ENCODE measurements at regions not wholly inside any gene's neighbourhood (a gene's known extent, or its start where the extent isn't known, plus 50 kb on each side); places are given as distances from the start of the nearest gene placed in this dataset.

DNA sequence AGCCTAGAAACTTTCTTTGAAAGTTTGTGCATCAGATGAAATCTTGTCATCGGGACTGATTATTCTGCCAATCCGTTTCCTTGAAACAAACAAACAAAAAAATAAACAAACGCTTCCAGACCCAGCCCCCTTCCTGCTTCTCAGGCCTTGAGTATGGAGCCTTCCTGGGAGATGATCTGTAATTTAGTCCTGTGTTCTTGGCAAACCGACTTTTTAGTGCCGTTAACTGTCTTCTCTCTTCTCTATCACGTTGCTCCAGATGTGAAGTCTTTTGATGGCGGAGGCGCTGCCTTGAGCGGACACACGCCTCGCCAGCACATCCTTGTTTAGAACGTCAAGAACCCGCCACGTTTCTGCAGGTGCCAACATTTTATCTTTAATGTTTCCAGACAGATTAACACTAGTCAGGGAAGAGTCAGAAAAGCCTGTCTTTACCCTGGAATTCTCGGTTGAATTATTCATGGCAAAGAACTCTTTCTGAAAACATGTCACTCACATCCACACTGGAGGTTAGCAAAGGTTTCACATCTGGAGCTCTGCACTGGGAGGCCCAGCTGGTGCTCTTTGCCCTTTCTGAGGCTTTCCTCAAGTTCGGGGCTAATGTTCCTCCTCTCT lies 265.7 kb upstream of the C1orf174 start:
- TF ChIP-seq CTCF (IDR thresholded peaks at IDR 0.05; ENCODE audit: extremely low read depth in 1 of 2, insufficient read depth in 1 of 2, low read depth in 1 of 2, low read length in 2 of 2), result no peak
- TF ChIP-seq POLR2AphosphoS5 (IDR thresholded peaks at IDR 0.05; ENCODE audit: insufficient read depth, low read depth, low read length), result no peak
- no peak for TF ChIP-seq MYC (IDR thresholded peaks at IDR 0.05; ENCODE audit: low read depth, low read length)
- TF ChIP-seq EZH2 (IDR thresholded peaks at IDR 0.05; ENCODE audit: borderline replicate concordance, low read depth, low read length, severe bottlenecking), result no peak
- no peak for TF ChIP-seq POLR2A (IDR thresholded peaks at IDR 0.05; ENCODE audit: low read depth, low read length)
- TF ChIP-seq MAX (IDR thresholded peaks at IDR 0.05; ENCODE audit: insufficient read depth, insufficient read length), result no peak
- no peak for TF ChIP-seq FOS (IDR thresholded peaks at IDR 0.05; ENCODE audit: borderline replicate concordance, insufficient read depth, low read length)
- no peak for TF ChIP-seq JUN (IDR thresholded peaks at IDR 0.05; ENCODE audit: borderline replicate concordance, insufficient read depth, insufficient read length, low read depth)
